ENCODE measurements at regions not wholly inside any gene's neighbourhood (a gene's known extent, or its start where the extent isn't known, plus 50 kb on each side); places are given as distances from the start of the nearest gene placed in this dataset.

DNA sequence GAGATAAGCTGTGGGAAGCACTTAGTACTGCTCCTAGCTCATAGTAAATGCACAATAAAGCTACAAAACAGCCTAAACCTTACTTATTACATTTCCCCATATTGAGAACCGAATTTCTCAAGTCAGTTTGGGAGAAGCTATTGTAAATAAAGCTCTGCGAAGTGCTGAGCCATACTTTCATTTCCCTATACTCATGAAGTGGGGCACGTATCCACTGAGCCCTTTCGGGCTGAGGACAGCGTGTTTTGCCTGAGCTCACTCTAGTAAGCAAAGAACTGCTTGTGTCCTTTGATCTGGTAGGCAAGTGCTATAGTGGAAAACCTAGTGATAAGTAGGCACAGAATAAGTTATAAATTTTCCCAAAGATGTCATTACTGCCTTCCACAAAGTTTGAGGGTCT lies 165.0 kb downstream of the RSL24D1 start:
- TF ChIP-seq CTCF (IDR thresholded peaks at IDR 0.05): no peak
- no peak for TF ChIP-seq POLR2A (IDR thresholded peaks at IDR 0.05)

Measured in testis (tissue), 2 donors.